GM23248 (cell line): ENCODE measurements at regions not wholly inside any gene's neighbourhood (a gene's known extent, or its start where the extent isn't known, plus 50 kb on each side); places are given as distances from the start of the nearest gene placed in this dataset.

Experiments
- DNase-seq: peaks from one replicate; pipeline ENCODE4 v3.0.0-alpha.2; 2015
- H2AFZ ChIP-seq: fragments of 200-600 bp; sonication (generic); 2 replicates; pipeline ENCODE4 v1.6.1; 2016; ENCODE audit warnings: antibody characterized with exemption
- H3F3A ChIP-seq: fragments of 200-600 bp; sonication (generic); 2 replicates; pipeline ENCODE4 v1.6.1; 2016; ENCODE audit warnings: mild to moderate bottlenecking, antibody characterized with exemption, mixed run types; ENCODE audit not compliant: insufficient read depth
- H3K27ac ChIP-seq: fragments of 200-600 bp; sonication (generic); 2 replicates; pipeline ENCODE4 v1.5.1; 2016; ENCODE audit warnings: mild to moderate bottlenecking
- H3K27me3 ChIP-seq: fragments of 200-600 bp; sonication (generic); replicated peaks from 2 replicates; pipeline ENCODE4 v1.6.1; 2016; ENCODE audit warnings: mild to moderate bottlenecking; ENCODE audit not compliant: insufficient read depth
- H3K36me3 ChIP-seq: fragments of 200-600 bp; sonication (generic); 2 replicates; pipeline ENCODE4 v1.6.1; 2016; ENCODE audit warnings: low read depth, mild to moderate bottlenecking
- H3K4me1 ChIP-seq: fragments of 200-600 bp; sonication (generic); 2 replicates; pipeline ENCODE4 v1.6.1; 2016; ENCODE audit warnings: mild to moderate bottlenecking; ENCODE audit not compliant: insufficient read depth
- H3K4me2 ChIP-seq: fragments of 200-600 bp; sonication (generic); one replicate; pipeline ENCODE4 v1.6.1; 2016; ENCODE audit warnings: mild to moderate bottlenecking; ENCODE audit not compliant: unreplicated experiment
- H3K4me3 ChIP-seq: fragments of 200-600 bp; sonication (generic); 2 replicates; pipeline ENCODE4 v1.5.1; 2016; ENCODE audit warnings: mild to moderate bottlenecking
- H3K79me2 ChIP-seq: fragments of 200-600 bp; sonication (generic); 2 replicates; pipeline ENCODE4 v1.6.1; 2016; ENCODE audit warnings: mild to moderate bottlenecking; ENCODE audit not compliant: insufficient read depth
- H3K9ac ChIP-seq: fragments of 200-600 bp; sonication (generic); 2 replicates; pipeline ENCODE4 v1.6.1; 2016; ENCODE audit warnings: mild to moderate bottlenecking
- H3K9me2 ChIP-seq: fragments of 200-600 bp; sonication (generic); 2 replicates; pipeline ENCODE4 v1.6.1; 2016; ENCODE audit warnings: mixed run types, mild to moderate bottlenecking, moderate library complexity; ENCODE audit not compliant: insufficient read depth
- H3K9me3 ChIP-seq: fragments of 200-600 bp; sonication (generic); one replicate; pipeline ENCODE4 v1.6.1; 2017; ENCODE audit warnings: low read depth
- H4K20me1 ChIP-seq: fragments of 200-600 bp; sonication (generic); 2 replicates; pipeline ENCODE4 v1.6.0; 2016; ENCODE audit not compliant: insufficient read depth
- EZH2 ChIP-seq: fragments of 200-600 bp; sonication (generic); IDR thresholded peaks from 2 replicates; pipeline ENCODE4 v1.6.1; 2018; ENCODE audit warnings: antibody characterized with exemption, mild to moderate bottlenecking; ENCODE audit not compliant: insufficient read depth, poor library complexity, severe bottlenecking
- EZH2phosphoT487 ChIP-seq: fragments of 200-600 bp; sonication (generic); IDR thresholded peaks from 2 replicates; pipeline ENCODE4 v1.6.1; 2018; ENCODE audit warnings: antibody characterized with exemption, moderate library complexity, mild to moderate bottlenecking, low read depth; ENCODE audit not compliant: insufficient read depth
- WGBS, 2 experiments: methylation state at CpG; one replicate each; pipeline ENCODE4 v1.1.6; 2015 to 2017; ENCODE audit warnings: low lambda C conversion rate in 2 of 2, low coverage in 1 of 2; ENCODE audit errors: missing lambda C conversion rate in 2 of 2; 5-methylcytosine and 5-hydroxymethylcytosine counted together
- in situ Hi-C: fragments of 300-500 bp; cut with MboI; formaldehyde crosslinking; loops from 2 replicates; pipeline ENCODE4 v1.15.0; 2020

GRCh38 chr17:70655176-70655958 lies 486.0 kb downstream of the KCNJ2 start:
- no peaks in the 10 kb centered on the region for H3K9me3 ChIP-seq
- no peak overlapping the region for H2AFZ ChIP-seq
- no peaks in the 10 kb centered on the region for H3K27me3 ChIP-seq
- H3K79me2 ChIP-seq = no peaks in the 10 kb centered on the region
- no peak overlapping the region for H3K9ac ChIP-seq
- H3K4me1 ChIP-seq = no peaks in the 10 kb centered on the region
- no peak for DNase-seq
- in situ Hi-C loops = no loop called here
- H3K36me3 ChIP-seq = no peaks in the 10 kb centered on the region
- no peak overlapping the region for H3K4me2 ChIP-seq
- 42 to 56% methylated on average over 2 of the region's 2 CpGs for WGBS, 2 experiments
- no peak overlapping the region for H3K27ac ChIP-seq
- TF ChIP-seq EZH2phosphoT487 (no peak), EZH2 (no peak)
- no peak overlapping the region for H3K4me3 ChIP-seq
- H4K20me1 ChIP-seq = no peaks in the 10 kb centered on the region
- no peaks in the 10 kb centered on the region for H3F3A ChIP-seq
- no peaks in the 10 kb centered on the region for H3K9me2 ChIP-seq

GRCh38 chr17:70658317-70658716 lies 489.0 kb downstream of the KCNJ2 start:
- H4K20me1 ChIP-seq = no peaks in the 10 kb centered on the region
- no peak overlapping the region for H3K9ac ChIP-seq
- no peaks in the 10 kb centered on the region for H3K9me2 ChIP-seq
- H3K27ac ChIP-seq = no peak overlapping the region
- no peak overlapping the region for H3K4me3 ChIP-seq
- no peak overlapping the region for H2AFZ ChIP-seq
- in situ Hi-C loops = no loop called here
- no peaks in the 10 kb centered on the region for H3K9me3 ChIP-seq
- H3K27me3 ChIP-seq = no peaks in the 10 kb centered on the region
- H3K4me2 ChIP-seq = no peak overlapping the region
- no peaks in the 10 kb centered on the region for H3K36me3 ChIP-seq
- H3K4me1 ChIP-seq = no peaks in the 10 kb centered on the region
- TF ChIP-seq EZH2 = no peak
- no peak for TF ChIP-seq EZH2phosphoT487
- H3F3A ChIP-seq = no peaks in the 10 kb centered on the region
- H3K79me2 ChIP-seq = no peaks in the 10 kb centered on the region
- DNase-seq = no peak
- 19 to 28% methylated on average over 3 of the region's 3 CpGs for WGBS, 2 experiments

GRCh38 chr17:70658840-70659239 lies 489.5 kb downstream of the KCNJ2 start:
- no peaks in the 10 kb centered on the region for H3K36me3 ChIP-seq
- H3K27ac ChIP-seq = no peak overlapping the region
- no peaks in the 10 kb centered on the region for H3K27me3 ChIP-seq
- no peaks in the 10 kb centered on the region for H3F3A ChIP-seq
- H2AFZ ChIP-seq = no peak overlapping the region
- in situ Hi-C loops = no loop called here
- H3K9ac ChIP-seq = no peak overlapping the region
- no peaks in the 10 kb centered on the region for H3K4me1 ChIP-seq
- H3K9me2 ChIP-seq = no peaks in the 10 kb centered on the region
- 60 to 75% methylated on average over 2 of the region's 2 CpGs for WGBS, 2 experiments
- TF ChIP-seq EZH2phosphoT487 (no peak), EZH2 (no peak)
- no peaks in the 10 kb centered on the region for H3K79me2 ChIP-seq
- no peaks in the 10 kb centered on the region for H3K9me3 ChIP-seq
- no peaks in the 10 kb centered on the region for H4K20me1 ChIP-seq
- no peak overlapping the region for H3K4me2 ChIP-seq
- no peak for DNase-seq
- no peak overlapping the region for H3K4me3 ChIP-seq

- H3K9me3 ChIP-seq = no peaks in the 10 kb centered on the region
- H3K79me2 ChIP-seq = no peaks in the 10 kb centered on the region
- no peak overlapping the region for H3K27ac ChIP-seq
- H3K9me2 ChIP-seq = no peaks in the 10 kb centered on the region
- H3K4me1 ChIP-seq = no peaks in the 10 kb centered on the region
- TF ChIP-seq EZH2 (no peak), EZH2phosphoT487 (no peak)
- no peaks in the 10 kb centered on the region for H4K20me1 ChIP-seq
- H3F3A ChIP-seq = no peaks in the 10 kb centered on the region
- H3K4me3 ChIP-seq = no peak overlapping the region
- no peaks in the 10 kb centered on the region for H3K36me3 ChIP-seq
- 4 to 5% methylated on average over 10 of the region's 10 CpGs for whole genome bisulfite sequencing, 2 experiments
- no peak overlapping the region for H2AFZ ChIP-seq
- H3K9ac ChIP-seq = no peak overlapping the region
- H3K27me3 ChIP-seq = no peaks in the 10 kb centered on the region
- DNase-seq = peak; percentile 46
- in situ Hi-C loops = no loop called here
- H3K4me2 ChIP-seq = no peak overlapping the region
Observed at GRCh38 chr17:70661342-70662222, 492.2 kb downstream of the KCNJ2 start.
